ENCODE measurements at regions not wholly inside any gene's neighbourhood (a gene's known extent, or its start where the extent isn't known, plus 50 kb on each side); places are given as distances from the start of the nearest gene placed in this dataset.

- no peak for DNase-seq (ENCODE audit: low spot score)
Measured at GRCh38 chr6:88558981-88559380, 392.8 kb upstream of the CNR1 start.

GRCh38 chr6:88556663-88557062 is 390.5 kb upstream of the CNR1 start:
- no peak for DNase-seq (ENCODE audit: low spot score)

GRCh38 chr6:88548891-88549505 is 382.9 kb upstream of the CNR1 start:
- no peak for DNase-seq (ENCODE audit: low spot score)

- peak; percentile 13 for DNase-seq (ENCODE audit: low spot score)
Measured at GRCh38 chr6:88547768-88548167, 381.6 kb upstream of the CNR1 start.

- DNase-seq (ENCODE audit: low spot score), result no peak
Measured at GRCh38 chr6:88545991-88546390, 379.8 kb upstream of the CNR1 start.

- DNase-seq (ENCODE audit: low spot score), result no peak
Measured at GRCh38 chr6:88544986-88545612, 379.0 kb upstream of the CNR1 start.

GRCh38 chr6:88539295-88539764 is 373.2 kb upstream of the CNR1 start:
- DNase-seq (ENCODE audit: low spot score), result no peak

- no peak for DNase-seq (ENCODE audit: low spot score)
Measured at GRCh38 chr6:88538840-88539239, 372.7 kb upstream of the CNR1 start.

GRCh38 chr6:88538130-88538706 is 372.1 kb upstream of the CNR1 start:
- peak; percentile 11 for DNase-seq (ENCODE audit: low spot score)

- no peak for DNase-seq (ENCODE audit: low spot score)
Measured at GRCh38 chr6:88536071-88536625, 370.0 kb upstream of the CNR1 start.

GRCh38 chr6:88535306-88535705 is 369.2 kb upstream of the CNR1 start:
- DNase-seq (ENCODE audit: low spot score), result no peak

- no peak for DNase-seq (ENCODE audit: low spot score)
Measured at GRCh38 chr6:88532241-88532860, 366.2 kb upstream of the CNR1 start.

GRCh38 chr6:88529726-88530125 is 363.6 kb upstream of the CNR1 start:
- DNase-seq (ENCODE audit: low spot score), result no peak

GRCh38 chr6:88520445-88520844 is 354.3 kb upstream of the CNR1 start:
- no peak for DNase-seq (ENCODE audit: low spot score)

GRCh38 chr6:88520017-88520338 is 353.8 kb upstream of the CNR1 start:
- DNase-seq (ENCODE audit: low spot score), result no peak

- no peak for DNase-seq (ENCODE audit: low spot score)
Measured at GRCh38 chr6:88519301-88520016, 353.3 kb upstream of the CNR1 start.

GRCh38 chr6:88517737-88518136 is 351.6 kb upstream of the CNR1 start:
- peak; percentile 4 for DNase-seq (ENCODE audit: low spot score)

- no peak for DNase-seq (ENCODE audit: low spot score)
Measured at GRCh38 chr6:88513920-88514319, 347.8 kb upstream of the CNR1 start.

GRCh38 chr6:88513471-88513870 is 347.3 kb upstream of the CNR1 start:
- no peak for DNase-seq (ENCODE audit: low spot score)

GRCh38 chr6:88512951-88513350 is 346.8 kb upstream of the CNR1 start:
- peak; percentile 47 for DNase-seq (ENCODE audit: low spot score)

GRCh38 chr6:88502391-88502790 is 336.2 kb upstream of the CNR1 start:
- no peak for DNase-seq (ENCODE audit: low spot score)

Measured in RKO (cell line).